GM12873 (cell line): ENCODE measurements at regions not wholly inside any gene's neighbourhood (a gene's known extent, or its start where the extent isn't known, plus 50 kb on each side); places are given as distances from the start of the nearest gene placed in this dataset.

ENCODE experiments used
- CTCF ChIP-seq: IDR thresholded peaks from 2 replicates; pipeline ENCODE4 v1.5.1; 2012; ENCODE audit warnings: low read depth, mild to moderate bottlenecking, moderate library complexity, low read length, control low read depth; ENCODE audit not compliant: insufficient read depth; ENCODE audit errors: missing control alignments

DNA sequence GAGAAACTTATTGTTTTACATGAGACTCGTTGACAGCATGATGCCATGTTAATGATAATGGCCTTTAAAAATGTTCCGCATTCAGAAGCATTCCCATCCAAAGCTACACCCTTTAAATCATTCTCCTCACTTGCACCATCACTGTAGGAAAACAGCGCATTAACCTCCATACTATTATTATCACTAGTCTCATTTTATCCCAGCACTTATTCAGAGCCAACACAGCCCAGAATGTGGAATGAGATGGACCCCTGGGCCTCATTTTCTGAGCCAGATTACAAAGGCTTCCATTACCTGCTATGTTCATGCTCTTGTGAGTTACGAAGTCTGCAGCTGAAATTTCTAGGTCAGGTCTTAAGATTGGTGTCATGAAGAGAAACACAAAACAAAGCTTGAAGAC lies 159.4 kb downstream of the HS3ST3A1 start:
- TF ChIP-seq CTCF: no peak

DNA sequence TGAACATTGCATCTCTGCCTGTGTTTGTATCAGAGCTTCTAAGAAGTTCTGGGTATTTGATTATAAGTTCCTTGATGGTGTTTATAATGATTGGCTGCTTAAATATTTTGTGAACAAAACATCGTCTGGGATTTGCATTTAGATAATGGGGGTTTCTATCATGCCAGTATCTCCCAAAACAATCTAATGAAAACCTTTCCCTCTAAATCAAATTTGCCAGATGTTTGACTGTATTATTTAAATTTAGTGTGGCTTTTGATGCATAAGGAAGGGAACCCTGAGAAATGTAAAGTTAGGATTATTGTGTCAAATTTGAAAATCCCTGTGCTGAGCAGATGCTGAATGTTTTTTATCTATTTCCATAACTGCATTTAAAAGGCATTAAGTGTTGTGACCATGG lies 159.9 kb downstream of the HS3ST3A1 start:
- no peak for TF ChIP-seq CTCF

- no peak for TF ChIP-seq CTCF
These were observed 163.6 kb downstream of the HS3ST3A1 start for GRCh38 chr17:13437966-13438779.

DNA sequence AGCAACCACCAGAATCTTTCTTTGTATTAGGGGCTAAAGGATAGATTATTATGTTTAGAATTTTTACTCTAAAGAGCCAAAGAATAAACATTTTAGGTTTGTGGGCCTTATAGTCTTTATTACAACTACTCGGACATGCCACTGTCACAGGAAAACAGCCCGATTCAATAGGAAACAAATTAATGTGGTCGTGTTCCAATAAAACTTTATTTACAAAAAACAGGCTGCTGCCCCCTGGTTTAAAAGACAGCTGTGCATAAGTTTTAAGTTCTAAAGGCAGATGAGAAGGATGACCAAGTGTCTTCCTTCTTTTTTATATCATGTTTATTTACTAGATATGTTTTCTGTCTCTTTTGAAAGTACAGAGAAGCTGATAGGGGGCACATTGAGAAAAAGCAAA lies 166.5 kb downstream of the HS3ST3A1 start:
- TF ChIP-seq CTCF: no peak

DNA sequence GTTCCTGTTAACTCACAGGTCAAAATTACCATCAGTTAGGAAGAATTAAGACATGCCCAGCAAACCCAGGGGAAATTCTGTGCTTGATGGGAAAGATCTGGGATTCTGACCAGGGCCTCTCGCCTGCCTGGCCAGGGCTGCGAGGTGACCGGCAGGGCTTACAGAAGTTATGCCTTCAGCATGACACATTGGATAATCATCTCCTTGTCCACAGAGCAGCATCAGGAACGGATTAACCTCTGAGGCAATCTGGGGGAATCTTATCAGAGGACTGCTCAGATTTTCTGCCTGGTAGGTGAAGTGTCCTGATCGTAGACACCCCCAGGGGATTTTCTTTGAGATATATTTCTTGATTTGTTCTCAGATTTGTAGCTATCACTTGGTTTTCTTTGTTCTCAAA lies 172.5 kb downstream of the HS3ST3A1 start:
- TF ChIP-seq CTCF: no peak

DNA sequence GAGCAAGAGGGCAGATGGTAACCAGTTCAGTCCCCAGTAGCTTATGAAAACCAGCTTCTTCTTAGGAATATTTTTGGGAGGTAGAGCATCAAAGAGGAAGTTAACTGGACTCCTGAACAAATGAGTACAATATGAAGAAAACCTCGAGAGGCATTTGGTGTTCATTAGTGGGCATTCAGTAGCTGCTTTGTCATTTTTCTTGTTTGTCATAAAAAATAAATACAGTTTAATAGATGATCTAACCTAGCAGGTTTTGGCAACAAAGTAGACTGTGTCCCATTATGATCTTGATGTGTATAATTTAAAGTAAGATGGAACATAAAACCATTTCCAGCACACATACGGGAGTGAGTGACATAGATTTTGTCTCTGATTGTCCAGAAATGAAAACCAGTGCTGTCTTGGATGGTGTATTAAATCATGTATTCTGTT lies 173.1 kb downstream of the HS3ST3A1 start:
- no peak for TF ChIP-seq CTCF

DNA sequence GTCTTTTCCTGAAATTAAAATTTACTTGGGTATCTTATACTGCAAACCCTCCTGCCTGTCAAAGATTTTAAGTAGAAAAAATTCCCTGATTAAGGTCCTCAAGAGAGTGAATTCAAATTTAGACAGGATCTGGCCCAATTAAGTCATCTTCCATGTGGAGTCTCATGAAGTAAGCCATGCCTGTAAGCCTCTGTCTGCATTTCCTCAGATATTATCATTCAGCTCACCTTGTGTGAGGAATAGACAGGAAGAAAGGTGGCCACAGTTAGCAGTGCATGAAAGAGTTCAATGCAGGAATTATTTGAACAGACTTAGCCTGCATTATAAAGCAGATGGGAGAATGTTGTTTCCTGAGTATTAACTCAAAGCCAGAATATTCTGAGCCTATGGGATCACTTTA lies 174.7 kb downstream of the HS3ST3A1 start:
- no peak for TF ChIP-seq CTCF
